ENCODE measurements at regions not wholly inside any gene's neighbourhood (a gene's known extent, or its start where the extent isn't known, plus 50 kb on each side); places are given as distances from the start of the nearest gene placed in this dataset.

GRCh38 chr1:56315293-56315942, 263.9 kb downstream of the PLPP3 start (continued):
- no peak for TF ChIP-seq RAD21 (IDR thresholded peaks at IDR 0.05 in 1 of 2, conservative IDR thresholded peaks at IDR 0.05 in 1 of 2; ENCODE audit: low read depth in 2 of 2, low read length in 2 of 2)
